ENCODE measurements at regions not wholly inside any gene's neighbourhood (a gene's known extent, or its start where the extent isn't known, plus 50 kb on each side); places are given as distances from the start of the nearest gene placed in this dataset.

DNA sequence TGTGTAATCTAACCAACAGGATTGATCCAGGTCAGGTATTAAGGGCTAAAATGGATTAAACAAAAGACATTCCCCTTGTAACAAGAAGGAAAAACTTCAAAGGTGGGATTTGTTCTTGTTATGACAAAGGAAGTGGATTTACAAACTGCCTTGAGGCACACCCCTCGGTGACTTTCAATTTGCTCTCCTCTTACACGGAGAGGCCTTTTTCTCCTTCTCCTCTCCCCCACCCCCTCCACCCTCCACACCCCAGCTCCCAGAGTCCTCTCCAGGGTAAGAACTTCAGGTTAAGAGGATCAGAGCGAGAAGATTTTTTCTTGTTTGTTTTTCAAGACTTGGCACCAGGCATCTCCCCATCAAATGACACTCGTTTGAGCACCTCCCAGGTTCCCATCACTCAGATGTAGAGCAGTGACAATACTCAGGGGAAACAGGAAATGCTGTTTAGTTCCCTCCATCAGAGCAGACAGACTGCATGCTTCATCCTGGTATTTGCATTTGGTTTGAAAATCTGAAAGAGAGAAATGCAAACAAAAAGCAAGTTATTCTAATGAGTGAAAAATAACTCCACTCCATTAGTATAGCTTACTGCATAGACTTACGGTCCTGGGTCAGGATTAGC, 77.6 kb upstream of the TMEM260 start:
- no peak for DNase-seq

DNA sequence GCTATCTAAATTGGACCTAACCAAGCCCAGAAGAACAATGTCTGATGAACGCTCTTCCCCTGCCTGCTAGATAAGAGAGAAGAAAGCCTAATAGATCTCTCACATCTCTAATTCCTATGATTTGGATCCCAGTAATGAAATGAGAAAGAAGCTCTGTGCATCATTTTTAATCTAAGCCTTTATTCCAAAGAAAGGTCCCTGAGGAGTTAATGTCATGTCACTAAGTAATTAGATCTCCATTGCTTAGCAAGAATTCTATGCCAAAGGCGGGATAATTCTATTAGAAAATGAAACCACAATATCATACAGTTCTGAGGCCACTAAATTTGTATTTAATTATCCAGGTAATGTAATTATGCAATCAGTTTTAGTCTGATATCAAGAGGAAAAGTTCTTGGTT, 74.2 kb upstream of the TMEM260 start:
- DNase-seq = no peak

DNA sequence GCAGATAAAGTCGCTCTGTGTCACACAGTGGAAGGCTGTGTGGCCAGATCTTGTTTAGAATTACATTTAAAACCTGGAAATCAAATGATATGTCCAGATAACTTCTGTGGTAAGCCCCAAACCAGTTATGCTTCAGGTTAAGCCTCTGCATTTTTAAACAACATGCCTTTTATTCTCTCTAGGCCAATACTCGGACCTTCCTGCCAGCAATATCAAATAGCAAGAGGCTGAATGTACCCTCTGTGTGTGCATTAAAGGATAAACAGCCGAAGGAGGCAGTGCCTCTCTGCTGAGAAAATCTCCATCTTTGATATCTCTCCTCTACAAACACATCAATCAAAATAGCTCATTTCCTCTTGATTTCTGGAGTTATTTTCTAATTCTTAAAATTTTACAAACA, 67.1 kb upstream of the TMEM260 start:
- no peak for DNase-seq

DNA sequence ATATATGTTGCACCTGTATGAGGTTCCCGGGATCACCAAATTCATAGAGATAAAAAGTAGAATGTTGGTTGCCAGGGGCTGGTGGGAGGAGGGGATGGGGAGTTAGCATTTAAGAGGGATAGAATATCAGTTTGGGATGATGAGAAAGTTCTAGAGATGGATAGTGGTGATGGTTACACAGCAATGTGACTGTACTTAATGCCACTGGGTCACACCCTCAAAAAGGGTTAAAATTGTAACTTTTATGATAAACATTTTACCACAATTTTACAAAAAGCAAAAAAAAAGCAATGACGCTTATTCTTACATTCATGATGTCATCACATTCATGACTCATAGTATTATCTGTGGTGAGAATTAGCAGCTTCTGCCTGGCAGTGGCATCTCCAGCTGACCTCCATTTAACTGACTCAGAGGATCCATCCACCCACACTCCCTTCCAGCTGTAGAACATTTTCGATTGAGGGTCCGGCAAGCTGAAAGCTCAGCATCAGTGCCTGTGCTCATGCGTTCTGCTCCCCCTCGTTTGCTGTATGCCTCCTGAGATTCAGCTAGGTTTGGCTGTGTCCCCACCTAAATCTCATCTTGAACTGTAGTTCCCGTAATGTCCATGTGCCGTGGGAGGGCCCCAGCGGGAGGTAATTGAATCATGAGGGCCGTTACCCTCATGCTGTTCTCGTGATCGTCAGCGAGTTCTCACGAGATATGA, 64.8 kb upstream of the TMEM260 start:
- no peak for DNase-seq

DNA sequence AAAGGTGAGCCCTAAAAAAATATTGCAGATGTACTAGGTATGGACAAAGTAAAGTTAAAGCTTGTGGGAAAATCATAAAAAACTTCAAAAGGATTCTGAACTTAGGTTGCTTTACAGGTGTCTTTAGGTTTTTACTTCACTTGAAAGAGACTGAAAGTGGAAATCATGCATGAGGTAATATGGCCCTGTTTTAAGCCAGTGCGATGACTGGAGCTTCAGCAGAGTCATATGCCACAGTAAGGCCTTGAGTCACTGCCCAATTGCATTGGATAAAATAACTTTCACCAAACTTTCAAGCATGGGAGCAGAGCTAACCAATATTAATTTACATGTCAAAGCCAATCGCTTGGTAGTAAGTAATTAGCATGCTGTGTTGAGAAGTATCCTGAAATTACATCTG, 63.9 kb upstream of the TMEM260 start:
- DNase-seq = no peak

DNA sequence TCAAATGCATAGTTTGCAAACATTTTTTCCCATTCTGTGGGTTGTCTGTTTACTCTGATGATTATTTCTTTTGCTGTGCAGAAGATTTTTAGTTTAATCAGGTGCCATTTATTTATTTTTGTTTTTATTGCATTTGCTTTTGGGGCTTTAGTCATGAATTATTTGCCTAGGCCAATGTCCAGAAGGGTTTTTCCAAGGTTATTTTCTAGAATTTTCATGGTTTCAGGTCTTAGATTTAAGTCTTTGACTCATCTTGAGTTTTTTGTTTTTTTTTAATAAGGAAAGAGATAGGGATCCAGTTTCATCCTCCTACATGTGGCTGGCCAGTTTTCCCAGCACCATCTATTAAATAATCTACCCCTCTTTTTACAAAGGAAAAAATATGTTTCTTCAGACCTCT, 57.2 kb upstream of the TMEM260 start:
- DNase-seq = no peak

DNA sequence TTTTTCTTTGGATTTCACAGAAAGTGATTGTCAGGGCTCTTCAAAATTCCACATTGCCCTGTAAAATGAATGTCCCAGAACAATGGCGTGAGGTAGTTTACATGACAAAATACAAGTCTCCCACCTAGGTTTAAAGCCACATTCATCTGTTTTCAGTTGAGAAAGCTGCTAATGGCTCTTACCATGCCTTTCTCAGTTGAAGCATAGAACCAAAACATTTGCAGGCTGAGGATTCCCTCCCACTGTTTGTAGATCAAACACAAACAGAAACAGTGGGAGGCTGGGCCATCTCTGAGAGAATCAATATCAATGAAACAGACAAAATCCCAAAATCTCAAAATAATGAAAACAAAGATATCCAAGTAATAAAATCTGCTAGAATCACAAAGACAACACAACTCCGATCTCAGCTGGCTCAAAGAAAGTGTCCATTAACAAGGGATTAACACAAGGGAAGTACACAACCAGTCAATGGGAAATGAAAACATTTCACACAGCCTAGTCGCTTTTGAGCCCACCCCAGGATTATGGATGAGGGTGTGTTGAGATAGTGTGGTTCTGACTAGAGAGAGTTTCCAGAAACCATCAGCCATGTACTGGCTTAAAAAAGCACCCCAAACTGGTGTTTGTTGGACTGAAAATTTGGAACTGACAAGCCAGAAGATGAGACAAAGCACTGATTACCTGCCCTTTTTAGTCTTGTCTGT, 54.5 kb upstream of the TMEM260 start:
- no peak for DNase-seq

DNA sequence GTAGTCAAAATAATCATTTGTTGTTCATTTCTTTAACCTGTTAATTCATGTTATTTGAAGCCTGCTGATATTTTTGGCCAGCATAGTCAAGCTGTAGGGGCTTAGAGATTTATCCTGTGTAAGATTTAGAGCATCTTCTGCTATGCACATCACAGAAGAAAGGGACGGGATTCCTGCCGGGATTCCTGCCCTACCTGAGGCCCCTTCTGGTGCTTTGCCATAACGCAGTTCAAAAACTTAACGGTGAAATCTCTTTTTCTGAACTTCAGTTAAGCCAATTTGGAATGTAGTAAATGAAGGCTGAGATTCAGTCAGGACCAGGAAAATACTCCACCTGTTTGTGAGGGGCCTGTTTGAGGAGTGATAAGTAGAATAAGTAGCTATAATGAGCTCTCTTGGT, 50.7 kb upstream of the TMEM260 start:
- no peak for DNase-seq
